Liver (tissue), 8 donors: ENCODE measurements at regions not wholly inside any gene's neighbourhood (a gene's known extent, or its start where the extent isn't known, plus 50 kb on each side); places are given as distances from the start of the nearest gene placed in this dataset.

Experiments
- DNase-seq: peaks from one replicate; pipeline ENCODE4 v3.0.0-alpha.2; 2017; ENCODE audit warnings: low spot score
- H3K27ac ChIP-seq, 2 donors: one replicate each; pipeline ENCODE4 v1.7.0; 2013; ENCODE audit warnings: inconsistent platforms in 2 of 2, low read length in 2 of 2, control low read depth in 1 of 2, low read depth in 1 of 2, mild to moderate bottlenecking in 1 of 2
- H3K27me3 ChIP-seq, 4 donors: one replicate each; pipeline versions ENCODE4 v1.6.1 to v1.7.0; 2013; ENCODE audit warnings: low read length in 3 of 4, inconsistent platforms in 1 of 4, mild to moderate bottlenecking in 1 of 4, moderate library complexity in 1 of 4; ENCODE audit not compliant: control insufficient read depth in 4 of 4, insufficient read depth in 4 of 4
- H3K36me3 ChIP-seq, 4 donors: one replicate each; pipeline versions ENCODE4 v1.6.1 to v1.7.0; 2013; ENCODE audit warnings: low read length in 3 of 4, mild to moderate bottlenecking in 3 of 4, low read depth in 1 of 4, moderate library complexity in 1 of 4; ENCODE audit not compliant: control insufficient read depth in 4 of 4, insufficient read depth in 3 of 4
- H3K4me1 ChIP-seq, 4 donors: one replicate each; pipeline versions ENCODE4 v1.6.1 to v1.7.0; 2013; ENCODE audit warnings: low read length in 3 of 4, mild to moderate bottlenecking in 3 of 4, moderate library complexity in 1 of 4; ENCODE audit not compliant: control insufficient read depth in 4 of 4, insufficient read depth in 4 of 4
- H3K4me3 ChIP-seq, 3 donors: one replicate each; pipeline versions ENCODE4 v1.6.1 to v1.7.0; 2013; ENCODE audit warnings: low read length in 3 of 3, control low read depth in 1 of 3, low read depth in 1 of 3, mild to moderate bottlenecking in 1 of 3
- H3K9ac ChIP-seq, 2 donors: one replicate each; pipeline ENCODE4 v1.7.0; 2013; ENCODE audit warnings: low read length in 2 of 2, mild to moderate bottlenecking in 2 of 2, moderate library complexity in 2 of 2, control low read depth in 1 of 2, low read depth in 1 of 2
- H3K9me3 ChIP-seq, 4 donors: one replicate each; pipeline versions ENCODE4 v1.6.1 to v1.7.0; 2013; ENCODE audit warnings: low read length in 3 of 4; ENCODE audit not compliant: control insufficient read depth in 4 of 4
- ATF3 ChIP-seq: IDR thresholded peaks from 2 replicates; pipeline ENCODE4 v1.6.1; 2016; ENCODE audit warnings: antibody characterized with exemption
- CTCF ChIP-seq: fragments of 150-350 bp; IDR thresholded peaks from 2 replicates; pipeline ENCODE4 v1.5.1; 2017; ENCODE audit warnings: improper control_type of control experiment, low read depth, low read length; ENCODE audit not compliant: missing input control
- EGR1 ChIP-seq, 2 donors: IDR thresholded peaks; 2 replicates each; pipeline ENCODE4 v1.6.1; 2016 to 2018; ENCODE audit warnings: antibody characterized with exemption in 2 of 2, low read depth in 2 of 2
- FOXA1 ChIP-seq: IDR thresholded peaks from 2 replicates; pipeline ENCODE4 v1.6.1; 2016; ENCODE audit warnings: antibody characterized with exemption
- FOXA2 ChIP-seq: IDR thresholded peaks from 2 replicates; pipeline ENCODE4 v1.6.1; 2016; ENCODE audit warnings: antibody characterized with exemption
- GABPA ChIP-seq, 2 donors: IDR thresholded peaks in 1 of 2; conservative IDR thresholded peaks in 1 of 2; 2 replicates each; pipeline ENCODE4 v1.6.1; 2016; ENCODE audit warnings: antibody characterized with exemption in 2 of 2, mild to moderate bottlenecking in 1 of 2, moderate library complexity in 1 of 2
- HNF4A ChIP-seq, 2 donors: conservative IDR thresholded peaks; 2 replicates each; pipeline ENCODE4 v1.6.1; 2016; ENCODE audit warnings: antibody characterized with exemption in 2 of 2, mild to moderate bottlenecking in 2 of 2
- HNF4G ChIP-seq: IDR thresholded peaks from 2 replicates; pipeline ENCODE4 v1.6.1; 2016; ENCODE audit warnings: antibody characterized with exemption
- JUND ChIP-seq, 2 donors: IDR thresholded peaks; 2 replicates each; pipeline ENCODE4 v1.6.1; 2016; ENCODE audit warnings: antibody characterized with exemption in 2 of 2
- NR2F2 ChIP-seq: IDR thresholded peaks from 2 replicates; pipeline ENCODE4 v1.6.1; 2016; ENCODE audit warnings: antibody characterized with exemption
- RAD21 ChIP-seq, 2 donors: IDR thresholded peaks; 2 replicates each; pipeline ENCODE4 v1.6.1; 2016; ENCODE audit warnings: antibody characterized with exemption in 2 of 2, mild to moderate bottlenecking in 2 of 2
- RXRA ChIP-seq, 2 donors: IDR thresholded peaks; 2 replicates each; pipeline ENCODE4 v1.6.1; 2017 to 2018; ENCODE audit warnings: antibody characterized with exemption in 2 of 2, mild to moderate bottlenecking in 1 of 2
- SP1 ChIP-seq: IDR thresholded peaks from 2 replicates; pipeline ENCODE4 v1.6.1; 2018; ENCODE audit warnings: antibody characterized with exemption, mild to moderate bottlenecking
- TAF1 ChIP-seq: conservative IDR thresholded peaks from 2 replicates; pipeline ENCODE4 v1.6.1; 2016; ENCODE audit warnings: antibody characterized with exemption, mild to moderate bottlenecking
- YY1 ChIP-seq: IDR thresholded peaks from 2 replicates; pipeline ENCODE4 v1.6.1; 2016; ENCODE audit warnings: antibody characterized with exemption, mild to moderate bottlenecking
- ZBTB33 ChIP-seq: IDR thresholded peaks from 2 replicates; pipeline ENCODE4 v1.6.1; 2016; ENCODE audit warnings: antibody characterized with exemption
- WGBS: extraction: QIAGEN DNeasy Blood & Tissue Kit; methylation state at CpG from one replicate; pipeline ENCODE4 v1.1.7; 2013; 5-methylcytosine and 5-hydroxymethylcytosine counted together
- donor health status: healthy.
- donor health status: healthy.
- donor health status: healthy.
- donor health status: healthy.
- donor health status: healthy.

GRCh38 chr1:168974611-168975010 is 131.9 kb upstream of the ATP1B1 start:
- TF ChIP-seq EGR1 (IDR thresholded peaks at IDR 0.05; ENCODE audit: low read depth in 2 of 2) = no peak
- TF ChIP-seq SP1 = no peak
- TF ChIP-seq GABPA (IDR thresholded peaks at IDR 0.05 in 1 of 2, conservative IDR thresholded peaks at IDR 0.05 in 1 of 2) = no peak
- no peak for TF ChIP-seq JUND (IDR thresholded peaks at IDR 0.05)
- no peak for TF ChIP-seq FOXA1
- TF ChIP-seq NR2F2 = no peak
- no peak for TF ChIP-seq RXRA (IDR thresholded peaks at IDR 0.05)
- no peak for TF ChIP-seq FOXA2
- TF ChIP-seq ATF3 = no peak
- no peak overlapping the region for H3K4me3 ChIP-seq
- H3K27ac ChIP-seq = no peak overlapping the region
- no peaks in the 10 kb centered on the region for H3K9me3 ChIP-seq
- H3K36me3 ChIP-seq = no peaks in the 10 kb centered on the region
- H3K9ac ChIP-seq = no peak overlapping the region
- H3K4me1 ChIP-seq = no peaks in the 10 kb centered on the region
- no peak for DNase-seq
- no peaks in the 10 kb centered on the region for H3K27me3 ChIP-seq

- Histone ChIP-seq H3K36me3 (no peaks in the 10 kb centered on the region), H3K4me3 (no peak overlapping the region), H3K27ac (no peak overlapping the region), H3K9me3 (no peaks in the 10 kb centered on the region), H3K27me3 (no peaks in the 10 kb centered on the region), H3K4me1 (no peaks in the 10 kb centered on the region), H3K9ac (no peak overlapping the region)
- no peak for DNase-seq
- 91% methylated on average over 1 of the region's 1 CpG for WGBS
- no peak for TF ChIP-seq SP1
- no peak for TF ChIP-seq TAF1
- TF ChIP-seq ATF3 = no peak
- TF ChIP-seq RXRA (IDR thresholded peaks at IDR 0.05) = no peak
- TF ChIP-seq EGR1 (IDR thresholded peaks at IDR 0.05; ENCODE audit: low read depth in 2 of 2) = no peak
- no peak for TF ChIP-seq CTCF
- TF ChIP-seq YY1 = no peak
- no peak for TF ChIP-seq RAD21 (IDR thresholded peaks at IDR 0.05)
- TF ChIP-seq HNF4G = no peak
- no peak for TF ChIP-seq ZBTB33
- no peak for TF ChIP-seq HNF4A (conservative IDR thresholded peaks at IDR 0.05)
- no peak for TF ChIP-seq FOXA1
These were observed 130.2 kb upstream of the ATP1B1 start for GRCh38 chr1:168976267-168976666.

- 82% methylated on average over 5 of the region's 5 CpGs for WGBS
- Histone ChIP-seq H3K27me3 (no peaks in the 10 kb centered on the region), H3K9ac (no peak overlapping the region), H3K4me3 (no peak overlapping the region), H3K9me3 (no peaks in the 10 kb centered on the region), H3K27ac (no peak overlapping the region), H3K36me3 (no peaks in the 10 kb centered on the region), H3K4me1 (no peaks in the 10 kb centered on the region)
- TF ChIP-seq JUND (IDR thresholded peaks at IDR 0.05) = no peak
- no peak for TF ChIP-seq TAF1
- no peak for TF ChIP-seq HNF4A (conservative IDR thresholded peaks at IDR 0.05)
- no peak for TF ChIP-seq EGR1 (IDR thresholded peaks at IDR 0.05; ENCODE audit: low read depth in 2 of 2)
- no peak for TF ChIP-seq ZBTB33
- no peak for TF ChIP-seq GABPA (IDR thresholded peaks at IDR 0.05 in 1 of 2, conservative IDR thresholded peaks at IDR 0.05 in 1 of 2)
- no peak for TF ChIP-seq FOXA1
- no peak for TF ChIP-seq NR2F2
- no peak for DNase-seq
These were observed 128.9 kb upstream of the ATP1B1 start for GRCh38 chr1:168977618-168978017.
